ENCODE measurements at regions not wholly inside any gene's neighbourhood (a gene's known extent, or its start where the extent isn't known, plus 50 kb on each side); places are given as distances from the start of the nearest gene placed in this dataset.

GRCh38 chr13:33340631-33341030 lies 55.1 kb upstream of the STARD13 start:
- H3K4me1 ChIP-seq (ENCODE audit: control insufficient read depth in 1 of 2, insufficient read depth in 2 of 2, low read length in 2 of 2): no peaks in the 10 kb centered on the region
- H3K27me3 ChIP-seq (ENCODE audit: control insufficient read depth in 1 of 2, insufficient read depth in 2 of 2, low read length in 2 of 2): no peaks in the 10 kb centered on the region
- H3K4me3 ChIP-seq (ENCODE audit: low read depth in 1 of 2, low read length in 2 of 2): no peak overlapping the region
- no peak overlapping the region for H3K9ac ChIP-seq (ENCODE audit: low read depth in 1 of 2, low read length in 2 of 2)
- H3K36me3 ChIP-seq (ENCODE audit: control insufficient read depth in 1 of 2, insufficient read depth in 2 of 2, low read length in 2 of 2): no peaks in the 10 kb centered on the region
- no peak overlapping the region for H3K27ac ChIP-seq (ENCODE audit: low read depth, low read length)
- H3K9me3 ChIP-seq (ENCODE audit: control insufficient read depth in 1 of 2, low read length in 2 of 2): no peaks in the 10 kb centered on the region

DNA sequence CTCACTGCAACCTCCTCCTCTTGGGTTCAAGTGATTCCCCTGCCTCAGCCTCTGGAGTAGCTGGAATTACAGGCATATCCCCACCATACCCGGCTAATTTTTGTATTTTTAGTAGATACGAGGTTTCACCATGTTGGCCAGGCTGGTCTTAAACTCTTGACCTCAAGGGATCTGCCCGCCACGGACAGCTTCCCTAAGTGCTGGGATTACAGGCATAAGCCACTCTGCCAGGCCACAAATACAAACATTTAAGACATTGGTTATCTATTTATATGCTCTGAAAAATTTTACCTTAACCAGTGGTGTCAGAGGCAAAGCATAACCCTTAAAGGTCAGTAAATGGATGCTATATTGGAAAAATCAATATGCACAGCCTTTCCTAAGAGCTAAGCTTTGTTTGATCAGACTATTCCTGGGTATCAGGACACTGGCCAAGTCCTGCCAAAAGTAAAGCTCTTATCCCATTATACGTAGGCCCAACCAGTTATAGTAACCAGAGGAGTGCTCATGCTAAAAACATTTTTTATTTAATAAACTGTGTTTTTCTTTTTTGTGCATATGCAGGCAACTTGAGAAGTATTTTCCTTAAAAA lies 56.4 kb upstream of the STARD13 start:
- no peaks in the 10 kb centered on the region for H3K27me3 ChIP-seq (ENCODE audit: control insufficient read depth in 1 of 2, insufficient read depth in 2 of 2, low read length in 2 of 2)
- no peak overlapping the region for H3K9ac ChIP-seq (ENCODE audit: low read depth in 1 of 2, low read length in 2 of 2)
- no peaks in the 10 kb centered on the region for H3K9me3 ChIP-seq (ENCODE audit: control insufficient read depth in 1 of 2, low read length in 2 of 2)
- no peak overlapping the region for H3K4me3 ChIP-seq (ENCODE audit: low read depth in 1 of 2, low read length in 2 of 2)
- no peaks in the 10 kb centered on the region for H3K36me3 ChIP-seq (ENCODE audit: control insufficient read depth in 1 of 2, insufficient read depth in 2 of 2, low read length in 2 of 2)
- H3K4me1 ChIP-seq (ENCODE audit: control insufficient read depth in 1 of 2, insufficient read depth in 2 of 2, low read length in 2 of 2): no peaks in the 10 kb centered on the region
- no peak overlapping the region for H3K27ac ChIP-seq (ENCODE audit: low read depth, low read length)

DNA sequence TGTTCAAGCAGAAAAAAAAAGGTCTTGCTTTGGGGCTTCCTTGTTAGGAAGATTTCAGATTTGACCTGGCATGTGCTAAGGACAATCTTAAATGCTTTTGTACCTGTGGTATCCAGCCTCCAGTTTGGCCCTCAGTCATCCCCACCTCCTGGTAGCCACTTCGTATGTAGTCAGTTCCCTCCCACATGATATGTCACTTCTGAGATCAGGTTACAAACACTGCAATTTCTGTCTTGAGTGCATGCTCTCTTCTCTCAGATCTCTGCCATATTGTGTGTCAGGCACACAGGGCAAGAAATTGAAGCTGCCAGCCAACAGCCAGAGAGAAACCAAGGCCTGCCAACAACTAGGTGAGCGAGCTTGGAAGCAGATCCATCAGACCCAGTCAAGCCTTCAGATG lies 60.3 kb upstream of the STARD13 start:
- peaks cover 6 to 9% of the 10 kb centered on the region in 2 donors for H3K4me1 ChIP-seq (ENCODE audit: control insufficient read depth in 1 of 2, insufficient read depth in 2 of 2, low read length in 2 of 2)
- no peak overlapping the region for H3K4me3 ChIP-seq (ENCODE audit: low read depth in 1 of 2, low read length in 2 of 2)
- no peaks in the 10 kb centered on the region for H3K9me3 ChIP-seq (ENCODE audit: control insufficient read depth in 1 of 2, low read length in 2 of 2)
- no peak overlapping the region for H3K9ac ChIP-seq (ENCODE audit: low read depth in 1 of 2, low read length in 2 of 2)
- H3K27ac ChIP-seq (ENCODE audit: low read depth, low read length): no peak overlapping the region
- H3K36me3 ChIP-seq (ENCODE audit: control insufficient read depth in 1 of 2, insufficient read depth in 2 of 2, low read length in 2 of 2): no peaks in the 10 kb centered on the region
- no peaks in the 10 kb centered on the region for H3K27me3 ChIP-seq (ENCODE audit: control insufficient read depth in 1 of 2, insufficient read depth in 2 of 2, low read length in 2 of 2)

DNA sequence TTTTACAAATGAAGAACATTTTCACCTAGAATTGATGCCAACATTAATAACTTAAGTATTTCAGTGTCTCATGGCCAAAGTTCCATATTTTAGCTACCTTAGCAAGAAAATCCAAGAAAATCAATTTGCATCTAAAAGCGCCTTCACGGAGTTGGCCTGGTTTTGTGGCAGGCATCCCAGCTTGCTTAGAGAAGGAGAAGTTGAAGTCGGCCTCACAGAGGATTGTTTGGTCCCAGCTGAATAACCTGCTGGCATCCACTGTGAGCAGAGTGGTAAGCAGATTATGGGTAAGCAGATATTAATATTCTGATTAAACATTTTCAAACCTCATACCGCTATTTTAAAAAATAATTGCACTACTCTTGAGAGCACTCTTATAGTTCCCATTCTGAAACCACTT lies 62.3 kb upstream of the STARD13 start:
- Histone ChIP-seq H3K9me3 (ENCODE audit: control insufficient read depth in 1 of 2, low read length in 2 of 2) (no peaks in the 10 kb centered on the region), H3K36me3 (ENCODE audit: control insufficient read depth in 1 of 2, insufficient read depth in 2 of 2, low read length in 2 of 2) (no peaks in the 10 kb centered on the region), H3K9ac (ENCODE audit: low read depth in 1 of 2, low read length in 2 of 2) (no peak overlapping the region), H3K27me3 (ENCODE audit: control insufficient read depth in 1 of 2, insufficient read depth in 2 of 2, low read length in 2 of 2) (no peaks in the 10 kb centered on the region), H3K4me1 (ENCODE audit: control insufficient read depth in 1 of 2, insufficient read depth in 2 of 2, low read length in 2 of 2) (peaks cover 11 to 18% of the 10 kb centered on the region in 2 donors), H3K4me3 (ENCODE audit: low read depth in 1 of 2, low read length in 2 of 2) (no peak overlapping the region), H3K27ac (ENCODE audit: low read depth, low read length) (no peak overlapping the region)

- H3K4me1 ChIP-seq (ENCODE audit: control insufficient read depth in 1 of 2, insufficient read depth in 2 of 2, low read length in 2 of 2): peaks cover 12 to 18% of the 10 kb centered on the region in 2 donors
- no peaks in the 10 kb centered on the region for H3K27me3 ChIP-seq (ENCODE audit: control insufficient read depth in 1 of 2, insufficient read depth in 2 of 2, low read length in 2 of 2)
- H3K9ac ChIP-seq (ENCODE audit: low read depth in 1 of 2, low read length in 2 of 2): no peak overlapping the region
- H3K36me3 ChIP-seq (ENCODE audit: control insufficient read depth in 1 of 2, insufficient read depth in 2 of 2, low read length in 2 of 2): no peaks in the 10 kb centered on the region
- no peak overlapping the region for H3K27ac ChIP-seq (ENCODE audit: low read depth, low read length)
- no peaks in the 10 kb centered on the region for H3K9me3 ChIP-seq (ENCODE audit: control insufficient read depth in 1 of 2, low read length in 2 of 2)
- no peak overlapping the region for H3K4me3 ChIP-seq (ENCODE audit: low read depth in 1 of 2, low read length in 2 of 2)
Measured at GRCh38 chr13:33348366-33348765, 62.8 kb upstream of the STARD13 start.

DNA sequence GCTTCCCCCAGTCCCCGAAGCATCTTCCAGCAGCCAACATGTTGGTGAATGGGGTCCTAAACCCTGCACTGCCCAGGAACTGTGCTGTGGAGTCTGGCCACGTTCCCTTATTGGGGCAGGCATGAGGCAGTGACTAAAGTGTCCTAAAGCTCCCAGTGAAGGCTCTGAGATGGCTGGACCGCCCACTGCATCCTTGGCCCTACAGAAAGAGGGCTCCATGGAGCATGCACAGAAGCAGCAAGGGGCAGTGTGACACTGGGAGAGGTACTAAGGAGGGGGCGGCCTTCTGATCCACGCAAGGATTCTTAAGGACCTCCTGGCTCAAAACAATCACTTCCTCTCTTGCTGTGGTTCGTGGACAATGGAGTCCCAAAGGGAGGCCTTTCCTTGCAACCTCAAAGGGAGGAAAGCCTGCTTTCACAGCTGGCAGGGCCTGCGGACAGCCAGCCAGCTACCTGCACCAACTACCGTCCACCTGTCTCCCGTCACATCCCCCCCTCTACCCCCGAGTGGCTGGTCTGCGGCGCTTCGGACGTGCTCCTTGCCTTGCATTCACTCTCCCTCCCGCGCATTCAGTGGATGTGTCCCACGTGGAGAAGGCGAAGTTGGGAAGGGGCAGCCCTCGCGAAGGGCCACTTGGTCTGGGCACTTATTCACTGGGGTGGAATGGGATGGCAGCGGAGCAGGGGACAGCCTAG lies 63.9 kb upstream of the STARD13 start:
- H3K4me1 ChIP-seq (ENCODE audit: control insufficient read depth in 1 of 2, insufficient read depth in 2 of 2, low read length in 2 of 2): peaks cover 12 to 18% of the 10 kb centered on the region in 2 donors
- H3K9ac ChIP-seq (ENCODE audit: low read depth in 1 of 2, low read length in 2 of 2): peak overlapping the region; percentile 56 to 70
- peak overlapping the region; percentile 69 to 73 for H3K4me3 ChIP-seq (ENCODE audit: low read depth in 1 of 2, low read length in 2 of 2)
- no peaks in the 10 kb centered on the region for H3K27me3 ChIP-seq (ENCODE audit: control insufficient read depth in 1 of 2, insufficient read depth in 2 of 2, low read length in 2 of 2)
- H3K9me3 ChIP-seq (ENCODE audit: control insufficient read depth in 1 of 2, low read length in 2 of 2): no peaks in the 10 kb centered on the region
- H3K27ac ChIP-seq (ENCODE audit: low read depth, low read length): no peak overlapping the region
- H3K36me3 ChIP-seq (ENCODE audit: control insufficient read depth in 1 of 2, insufficient read depth in 2 of 2, low read length in 2 of 2): no peaks in the 10 kb centered on the region

DNA sequence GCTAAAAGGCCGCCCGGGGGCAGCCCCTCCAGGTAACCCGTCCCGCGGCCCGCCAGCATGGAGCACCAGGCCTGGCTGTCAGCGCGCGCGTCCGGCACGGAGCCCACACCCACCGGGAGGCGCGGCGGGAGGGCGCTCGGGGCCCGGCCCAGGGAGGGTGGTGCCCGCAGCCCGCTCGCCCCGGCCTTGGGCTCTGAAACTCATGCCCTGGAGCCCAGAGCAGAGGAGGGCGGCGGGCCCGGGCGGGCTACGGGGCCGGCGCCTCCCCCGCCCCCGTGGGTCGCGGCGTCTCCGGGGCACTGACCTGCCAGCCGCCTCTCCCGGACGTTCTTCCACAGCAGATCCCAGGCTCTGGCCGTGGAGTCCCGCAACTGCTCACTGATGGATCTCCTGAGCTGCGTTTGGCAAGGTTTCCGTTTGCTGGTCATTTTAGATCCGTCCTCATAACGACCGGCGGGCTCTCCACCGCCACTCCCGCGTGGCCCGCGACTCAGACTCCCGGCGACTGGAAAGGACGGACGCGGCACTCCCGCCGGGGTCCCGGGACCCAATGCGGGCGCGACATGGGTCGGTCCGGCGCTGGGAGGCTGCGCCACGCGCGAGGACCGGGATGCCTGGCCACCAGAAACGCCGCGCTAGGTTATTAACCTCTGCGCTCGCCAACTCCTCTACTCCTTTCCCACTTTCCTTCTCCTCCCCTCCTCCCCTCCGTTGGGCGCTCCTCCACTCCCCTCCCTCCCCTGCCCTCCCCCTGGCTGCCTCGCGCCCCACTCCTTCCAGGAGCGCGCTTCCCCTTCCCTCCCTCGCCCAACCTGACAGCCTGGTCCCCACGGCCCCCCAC lies 64.7 kb upstream of the STARD13 start:
- H3K4me1 ChIP-seq (ENCODE audit: control insufficient read depth in 1 of 2, insufficient read depth in 2 of 2, low read length in 2 of 2): peaks cover 12 to 18% of the 10 kb centered on the region in 2 donors

GRCh38 chr13:33351319-33351718 lies 65.8 kb upstream of the STARD13 start:
- no peaks in the 10 kb centered on the region for H3K36me3 ChIP-seq (ENCODE audit: control insufficient read depth in 1 of 2, insufficient read depth in 2 of 2, low read length in 2 of 2)
- peaks cover 12 to 18% of the 10 kb centered on the region in 2 donors for H3K4me1 ChIP-seq (ENCODE audit: control insufficient read depth in 1 of 2, insufficient read depth in 2 of 2, low read length in 2 of 2)
- no peaks in the 10 kb centered on the region for H3K9me3 ChIP-seq (ENCODE audit: control insufficient read depth in 1 of 2, low read length in 2 of 2)
- no peak overlapping the region for H3K9ac ChIP-seq (ENCODE audit: low read depth in 1 of 2, low read length in 2 of 2)
- no peak overlapping the region for H3K27ac ChIP-seq (ENCODE audit: low read depth, low read length)
- no peaks in the 10 kb centered on the region for H3K27me3 ChIP-seq (ENCODE audit: control insufficient read depth in 1 of 2, insufficient read depth in 2 of 2, low read length in 2 of 2)
- H3K4me3 ChIP-seq (ENCODE audit: low read depth in 1 of 2, low read length in 2 of 2): no peak overlapping the region

More for the DNA sequence above, 64.7 kb upstream of the STARD13 start:
- Histone ChIP-seq H3K27me3 (ENCODE audit: control insufficient read depth in 1 of 2, insufficient read depth in 2 of 2, low read length in 2 of 2) (no peaks in the 10 kb centered on the region), H3K36me3 (ENCODE audit: control insufficient read depth in 1 of 2, insufficient read depth in 2 of 2, low read length in 2 of 2) (no peaks in the 10 kb centered on the region), H3K9me3 (ENCODE audit: control insufficient read depth in 1 of 2, low read length in 2 of 2) (no peaks in the 10 kb centered on the region), H3K27ac (ENCODE audit: low read depth, low read length) (peak overlapping the region; percentile 67), H3K9ac (ENCODE audit: low read depth in 1 of 2, low read length in 2 of 2) (peak overlapping the region; percentile 56 to 70), H3K4me3 (ENCODE audit: low read depth in 1 of 2, low read length in 2 of 2) (peak overlapping the region; percentile 69 to 73)

- Histone ChIP-seq H3K27ac (ENCODE audit: low read depth, low read length) (no peak overlapping the region), H3K4me3 (ENCODE audit: low read depth in 1 of 2, low read length in 2 of 2) (no peak overlapping the region), H3K36me3 (ENCODE audit: control insufficient read depth in 1 of 2, insufficient read depth in 2 of 2, low read length in 2 of 2) (no peaks in the 10 kb centered on the region), H3K9me3 (ENCODE audit: control insufficient read depth in 1 of 2, low read length in 2 of 2) (no peaks in the 10 kb centered on the region), H3K4me1 (ENCODE audit: control insufficient read depth in 1 of 2, insufficient read depth in 2 of 2, low read length in 2 of 2) (peaks cover 12 to 18% of the 10 kb centered on the region in 2 donors), H3K27me3 (ENCODE audit: control insufficient read depth in 1 of 2, insufficient read depth in 2 of 2, low read length in 2 of 2) (no peaks in the 10 kb centered on the region), H3K9ac (ENCODE audit: low read depth in 1 of 2, low read length in 2 of 2) (no peak overlapping the region)
Measured at GRCh38 chr13:33352041-33352440, 66.5 kb upstream of the STARD13 start.

DNA sequence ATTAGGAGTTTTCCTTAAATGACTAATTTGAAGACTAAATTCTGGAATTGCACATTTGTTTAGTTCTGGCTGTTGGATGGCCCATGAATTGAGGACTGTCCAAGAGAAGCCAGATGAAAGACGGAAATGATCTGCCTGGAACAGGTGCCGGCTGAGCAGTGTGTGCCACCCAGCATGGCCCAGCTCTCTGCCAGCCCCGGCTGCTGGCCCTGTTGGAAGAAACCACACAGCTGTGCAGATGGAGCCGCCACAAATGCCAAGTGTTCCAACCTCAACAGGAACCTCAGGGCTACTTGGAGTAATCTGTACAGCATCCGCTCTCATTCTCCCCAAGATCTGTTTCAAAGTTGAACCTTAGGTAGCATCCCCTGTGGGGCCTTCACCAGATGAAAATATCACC lies 67.0 kb upstream of the STARD13 start:
- H3K4me3 ChIP-seq (ENCODE audit: low read depth in 1 of 2, low read length in 2 of 2): no peak overlapping the region
- no peak overlapping the region for H3K9ac ChIP-seq (ENCODE audit: low read depth in 1 of 2, low read length in 2 of 2)
- H3K27me3 ChIP-seq (ENCODE audit: control insufficient read depth in 1 of 2, insufficient read depth in 2 of 2, low read length in 2 of 2): no peaks in the 10 kb centered on the region
- no peaks in the 10 kb centered on the region for H3K36me3 ChIP-seq (ENCODE audit: control insufficient read depth in 1 of 2, insufficient read depth in 2 of 2, low read length in 2 of 2)
- H3K9me3 ChIP-seq (ENCODE audit: control insufficient read depth in 1 of 2, low read length in 2 of 2): no peaks in the 10 kb centered on the region
- peaks cover 12 to 18% of the 10 kb centered on the region in 2 donors for H3K4me1 ChIP-seq (ENCODE audit: control insufficient read depth in 1 of 2, insufficient read depth in 2 of 2, low read length in 2 of 2)
- no peak overlapping the region for H3K27ac ChIP-seq (ENCODE audit: low read depth, low read length)

Data from duodenal mucosa (tissue), 2 donors.